Mesendoderm (in vitro differentiated cells): ENCODE measurements at regions not wholly inside any gene's neighbourhood (a gene's known extent, or its start where the extent isn't known, plus 50 kb on each side); places are given as distances from the start of the nearest gene placed in this dataset.
A peak's percentile ranks its signal among the peaks of the same experiment; 100 is the strongest.

Experiments
- DNase-seq: peaks from one replicate; pipeline ENCODE4 v3.0.0; 2013
- H2AK5ac ChIP-seq: 2 replicates; pipeline ENCODE4 v1.6.1; 2013; ENCODE audit warnings: low read length, inconsistent platforms
- H2BK120ac ChIP-seq: 2 replicates; pipeline ENCODE4 v1.6.1; 2013; ENCODE audit warnings: low read depth, mild to moderate bottlenecking, low read length, moderate library complexity, mixed read lengths
- H2BK15ac ChIP-seq: replicated peaks from 2 replicates; pipeline ENCODE4 v1.6.1; 2013; ENCODE audit warnings: low read depth, mild to moderate bottlenecking, moderate library complexity
- H2BK5ac ChIP-seq: 2 replicates; pipeline ENCODE4 v1.6.1; 2013; ENCODE audit warnings: low read length, inconsistent platforms
- H3K18ac ChIP-seq: 2 replicates; pipeline ENCODE4 v1.6.1; 2013; ENCODE audit warnings: mild to moderate bottlenecking, low read length, mixed read lengths
- H3K23ac ChIP-seq: one replicate; pipeline ENCODE4 v1.6.1; 2013; ENCODE audit warnings: low read length
- H3K27ac ChIP-seq: 2 replicates; pipeline ENCODE4 v1.5.1; 2013; ENCODE audit warnings: low read depth, mild to moderate bottlenecking, inconsistent platforms, low read length, moderate library complexity
- H3K27me3 ChIP-seq: 2 replicates; pipeline ENCODE4 v1.6.1; 2013; ENCODE audit warnings: low read length, control low read depth, mild to moderate bottlenecking, inconsistent platforms; ENCODE audit not compliant: insufficient read depth, poor library complexity
- H3K36me3 ChIP-seq: 2 replicates; pipeline ENCODE4 v1.6.1; 2013; ENCODE audit warnings: low read length, inconsistent platforms; ENCODE audit not compliant: control insufficient read depth, insufficient read depth
- H3K4ac ChIP-seq: one replicate; pipeline ENCODE4 v1.6.1; 2013; ENCODE audit warnings: low read depth, mild to moderate bottlenecking, low read length, moderate library complexity
- H3K4me1 ChIP-seq: 2 replicates; pipeline ENCODE4 v1.6.1; 2013; ENCODE audit warnings: low read depth, low read length, inconsistent platforms; ENCODE audit not compliant: control insufficient read depth
- H3K4me2 ChIP-seq: 2 replicates; pipeline ENCODE4 v1.6.1; 2013; ENCODE audit warnings: low read length
- H3K4me3 ChIP-seq: 2 replicates; pipeline ENCODE4 v1.5.1; 2013; ENCODE audit warnings: mild to moderate bottlenecking, low read length
- H3K56ac ChIP-seq: one replicate; pipeline ENCODE4 v1.6.1; 2013; ENCODE audit warnings: low read length
- H3K79me1 ChIP-seq: 2 replicates; pipeline ENCODE4 v1.6.1; 2013; ENCODE audit warnings: low read length, inconsistent platforms
- H3K79me2 ChIP-seq: 2 replicates; pipeline ENCODE4 v1.6.1; 2013; ENCODE audit warnings: mild to moderate bottlenecking, low read length; ENCODE audit not compliant: control insufficient read depth, insufficient read depth
- H3K9ac ChIP-seq: 2 replicates; pipeline ENCODE4 v1.6.1; 2013; ENCODE audit warnings: low read length, inconsistent platforms
- H4K5ac ChIP-seq: one replicate; pipeline ENCODE4 v1.6.1; 2013; ENCODE audit warnings: low read length
- H4K8ac ChIP-seq: one replicate; pipeline ENCODE4 v1.6.1; 2013; ENCODE audit warnings: low read depth, mild to moderate bottlenecking, control low read depth, low read length, moderate library complexity
- WGBS: extraction: QIAGEN DNeasy Blood & Tissue Kit; methylation state at CpG from one replicate; pipeline ENCODE4 v1.1.7; 2013; ENCODE audit warnings: low lambda C conversion rate, missing lambda C conversion rate; ENCODE audit not compliant: insufficient coverage; ENCODE audit errors: extremely low coverage; 5-methylcytosine and 5-hydroxymethylcytosine counted together

GRCh38 chr9:29038332-29038731 lies 1465.1 kb upstream of the C9orf72 start:
- Histone ChIP-seq H3K79me1 (no peaks in the 10 kb centered on the region), H3K79me2 (no peaks in the 10 kb centered on the region), H3K27me3 (no peaks in the 10 kb centered on the region), H3K36me3 (no peaks in the 10 kb centered on the region), H2BK15ac (no peak overlapping the region), H3K23ac (no peak overlapping the region), H2AK5ac (no peak overlapping the region), H3K4ac (no peak overlapping the region), H3K4me2 (no peak overlapping the region), H3K18ac (no peak overlapping the region), H4K8ac (no peak overlapping the region), H3K27ac (no peak overlapping the region), H3K4me1 (no peaks in the 10 kb centered on the region), H3K4me3 (no peak overlapping the region), H3K56ac (no peak overlapping the region), H3K9ac (no peak overlapping the region), H4K5ac (no peak overlapping the region), H2BK5ac (no peak overlapping the region), H2BK120ac (no peak overlapping the region)
- no peak for DNase-seq

- Histone ChIP-seq H3K56ac (no peak overlapping the region), H4K8ac (no peak overlapping the region), H3K4ac (no peak overlapping the region), H3K4me1 (no peaks in the 10 kb centered on the region), H2AK5ac (no peak overlapping the region), H3K36me3 (no peaks in the 10 kb centered on the region), H2BK120ac (no peak overlapping the region), H2BK15ac (no peak overlapping the region), H3K18ac (no peak overlapping the region), H3K4me3 (no peak overlapping the region), H3K4me2 (no peak overlapping the region), H4K5ac (no peak overlapping the region), H2BK5ac (no peak overlapping the region), H3K79me2 (no peaks in the 10 kb centered on the region), H3K27ac (no peak overlapping the region), H3K9ac (no peak overlapping the region), H3K27me3 (no peaks in the 10 kb centered on the region), H3K23ac (no peak overlapping the region), H3K79me1 (no peaks in the 10 kb centered on the region)
- no peak for DNase-seq
- no CpG with 5 or more reads among the region's 2 CpGs for WGBS
Observed at GRCh38 chr9:29039258-29039657, 1466.0 kb upstream of the C9orf72 start.

- Histone ChIP-seq H3K79me2 (no peaks in the 10 kb centered on the region), H2BK15ac (no peak overlapping the region), H3K56ac (no peak overlapping the region), H3K27ac (no peak overlapping the region), H3K18ac (no peak overlapping the region), H2BK5ac (no peak overlapping the region), H3K4ac (no peak overlapping the region), H3K27me3 (no peaks in the 10 kb centered on the region), H3K4me2 (no peak overlapping the region), H3K9ac (no peak overlapping the region), H3K79me1 (no peaks in the 10 kb centered on the region), H3K4me3 (no peak overlapping the region), H4K8ac (no peak overlapping the region), H4K5ac (no peak overlapping the region), H3K23ac (no peak overlapping the region), H2AK5ac (no peak overlapping the region), H2BK120ac (no peak overlapping the region), H3K36me3 (no peaks in the 10 kb centered on the region), H3K4me1 (no peaks in the 10 kb centered on the region)
- no peak for DNase-seq
- WGBS: no CpG with 5 or more reads among the region's 1 CpG
Observed at GRCh38 chr9:29043072-29043471, 1469.8 kb upstream of the C9orf72 start.

- H2AK5ac ChIP-seq: no peak overlapping the region
- no peak overlapping the region for H4K8ac ChIP-seq
Observed at GRCh38 chr9:29044959-29045358, 1471.7 kb upstream of the C9orf72 start.

GRCh38 chr9:29060041-29060440 lies 1486.8 kb upstream of the C9orf72 start:
- Histone ChIP-seq H4K8ac (no peak overlapping the region), H3K18ac (no peak overlapping the region), H2BK5ac (no peak overlapping the region), H2BK120ac (no peak overlapping the region), H3K56ac (no peak overlapping the region), H4K5ac (no peak overlapping the region), H3K23ac (no peak overlapping the region), H3K79me2 (no peaks in the 10 kb centered on the region), H3K79me1 (no peaks in the 10 kb centered on the region), H3K27me3 (no peaks in the 10 kb centered on the region), H3K4me3 (no peak overlapping the region), H2BK15ac (no peak overlapping the region), H3K4me1 (no peaks in the 10 kb centered on the region), H3K9ac (no peak overlapping the region), H3K4me2 (no peak overlapping the region), H3K4ac (no peak overlapping the region), H2AK5ac (no peak overlapping the region), H3K27ac (no peak overlapping the region), H3K36me3 (no peaks in the 10 kb centered on the region)
- no CpG with 5 or more reads among the region's 1 CpG for WGBS
- no peak for DNase-seq

More at GRCh38 chr9:29044959-29045358, 1471.7 kb upstream of the C9orf72 start:
- H2BK5ac ChIP-seq: no peak overlapping the region
- no peaks in the 10 kb centered on the region for H3K79me2 ChIP-seq
- no peaks in the 10 kb centered on the region for H3K27me3 ChIP-seq
- no peak overlapping the region for H3K4ac ChIP-seq
- H2BK15ac ChIP-seq: no peak overlapping the region
- no peak overlapping the region for H3K56ac ChIP-seq
- no peaks in the 10 kb centered on the region for H3K4me1 ChIP-seq
- no peak overlapping the region for H3K4me2 ChIP-seq
- peak; percentile 5 for DNase-seq
- no peak overlapping the region for H4K5ac ChIP-seq
- WGBS: no CpG with 5 or more reads among the region's 2 CpGs
- H3K18ac ChIP-seq: no peak overlapping the region
- H2BK120ac ChIP-seq: no peak overlapping the region
- no peaks in the 10 kb centered on the region for H3K79me1 ChIP-seq
- no peaks in the 10 kb centered on the region for H3K36me3 ChIP-seq
- H3K9ac ChIP-seq: no peak overlapping the region
- H3K27ac ChIP-seq: no peak overlapping the region
- H3K4me3 ChIP-seq: no peak overlapping the region
- no peak overlapping the region for H3K23ac ChIP-seq

- Histone ChIP-seq H4K8ac (no peak overlapping the region), H3K56ac (no peak overlapping the region), H3K79me1 (no peaks in the 10 kb centered on the region), H3K36me3 (no peaks in the 10 kb centered on the region), H2BK120ac (no peak overlapping the region), H3K27me3 (no peaks in the 10 kb centered on the region), H3K18ac (no peak overlapping the region), H3K27ac (no peak overlapping the region), H3K4me2 (no peak overlapping the region), H3K79me2 (no peaks in the 10 kb centered on the region), H3K23ac (no peak overlapping the region), H2BK15ac (no peak overlapping the region), H3K4me1 (no peaks in the 10 kb centered on the region), H3K9ac (no peak overlapping the region), H2AK5ac (no peak overlapping the region), H3K4ac (no peak overlapping the region), H3K4me3 (no peak overlapping the region), H4K5ac (no peak overlapping the region), H2BK5ac (no peak overlapping the region)
- WGBS: no CpG with 5 or more reads among the region's 1 CpG
- no peak for DNase-seq
Observed at GRCh38 chr9:29062446-29062845, 1489.2 kb upstream of the C9orf72 start.
